Osteocyte (in vitro differentiated cells): ENCODE measurements at regions not wholly inside any gene's neighbourhood (a gene's known extent, or its start where the extent isn't known, plus 50 kb on each side); places are given as distances from the start of the nearest gene placed in this dataset.
"Not testable (repeated sequence)": the region's sequence is repeated elsewhere in the genome, so short reads cannot be mapped to it uniquely, and the experiment has no call there.

ENCODE experiments used
- DNase-seq: peaks from one replicate; pipeline ENCODE4 v3.0.0; 2021; ENCODE audit warnings: mixed read lengths; ENCODE audit not compliant: unreplicated experiment; ENCODE audit errors: extremely low spot score
- H3K27ac Mint-ChIP-seq: one replicate; pipeline ENCODE4 v1.8.0; 2021; ENCODE audit warnings: mild to moderate bottlenecking, mixed read lengths; ENCODE audit not compliant: unreplicated experiment
- H3K27me3 Mint-ChIP-seq: one replicate; pipeline ENCODE4 v1.8.0; 2021; ENCODE audit warnings: mixed read lengths; ENCODE audit not compliant: unreplicated experiment
- H3K36me3 Mint-ChIP-seq: one replicate; pipeline ENCODE4 v1.8.0; 2021; ENCODE audit warnings: mixed read lengths; ENCODE audit not compliant: unreplicated experiment
- H3K4me1 Mint-ChIP-seq: one replicate; pipeline ENCODE4 v1.8.0; 2021; ENCODE audit warnings: mixed read lengths; ENCODE audit not compliant: unreplicated experiment
- H3K4me3 Mint-ChIP-seq: one replicate; pipeline ENCODE4 v1.8.0; 2021; ENCODE audit warnings: mild to moderate bottlenecking, moderate library complexity, mixed read lengths; ENCODE audit not compliant: unreplicated experiment
- H3K9me3 Mint-ChIP-seq: one replicate; pipeline ENCODE4 v1.8.0; 2021; ENCODE audit warnings: mixed read lengths; ENCODE audit not compliant: unreplicated experiment
- TF ChIP-seq, protein P1 (sequence below): fragments of 200-600 bp; sonication (generic); IDR thresholded peaks from 2 replicates; pipeline ENCODE4 v1.5.0; 2021; ENCODE audit warnings: antibody characterized with exemption, mild to moderate bottlenecking, moderate library complexity

DNA sequence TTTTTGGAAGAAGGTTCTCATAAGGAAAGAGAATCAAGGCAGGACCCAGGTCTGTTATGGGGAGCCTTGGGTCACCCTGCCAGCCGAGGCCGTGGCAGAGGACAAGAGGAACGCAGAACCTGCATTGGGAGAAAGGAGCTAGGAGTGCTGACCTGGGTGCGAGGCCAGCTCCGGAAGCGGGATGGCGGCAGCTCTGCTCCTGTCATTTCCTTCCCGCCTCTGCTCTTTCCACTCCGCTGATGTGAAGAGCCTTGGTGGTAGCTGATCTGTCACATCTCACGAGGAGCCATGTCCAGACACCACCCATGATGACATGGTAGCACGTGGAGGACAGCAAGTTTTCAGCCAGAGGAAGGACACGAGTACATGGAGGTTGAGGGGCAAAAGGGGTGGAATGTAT lies 109.5 kb upstream of the COL5A1 start:
- Mint-ChIP-seq H3K4me1 (peaks cover 32% of the 10 kb centered on the region), H3K4me3 (no peak overlapping the region), H3K27ac (no peak overlapping the region), H3K27me3 (no peaks in the 10 kb centered on the region), H3K9me3 (peaks cover 20% of the 10 kb centered on the region), H3K36me3 (peaks cover 10% of the 10 kb centered on the region)
- TF ChIP-seq, protein P1, sequence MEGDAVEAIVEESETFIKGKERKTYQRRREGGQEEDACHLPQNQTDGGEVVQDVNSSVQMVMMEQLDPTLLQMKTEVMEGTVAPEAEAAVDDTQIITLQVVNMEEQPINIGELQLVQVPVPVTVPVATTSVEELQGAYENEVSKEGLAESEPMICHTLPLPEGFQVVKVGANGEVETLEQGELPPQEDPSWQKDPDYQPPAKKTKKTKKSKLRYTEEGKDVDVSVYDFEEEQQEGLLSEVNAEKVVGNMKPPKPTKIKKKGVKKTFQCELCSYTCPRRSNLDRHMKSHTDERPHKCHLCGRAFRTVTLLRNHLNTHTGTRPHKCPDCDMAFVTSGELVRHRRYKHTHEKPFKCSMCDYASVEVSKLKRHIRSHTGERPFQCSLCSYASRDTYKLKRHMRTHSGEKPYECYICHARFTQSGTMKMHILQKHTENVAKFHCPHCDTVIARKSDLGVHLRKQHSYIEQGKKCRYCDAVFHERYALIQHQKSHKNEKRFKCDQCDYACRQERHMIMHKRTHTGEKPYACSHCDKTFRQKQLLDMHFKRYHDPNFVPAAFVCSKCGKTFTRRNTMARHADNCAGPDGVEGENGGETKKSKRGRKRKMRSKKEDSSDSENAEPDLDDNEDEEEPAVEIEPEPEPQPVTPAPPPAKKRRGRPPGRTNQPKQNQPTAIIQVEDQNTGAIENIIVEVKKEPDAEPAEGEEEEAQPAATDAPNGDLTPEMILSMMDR = no peak
- no peak for DNase-seq

DNA sequence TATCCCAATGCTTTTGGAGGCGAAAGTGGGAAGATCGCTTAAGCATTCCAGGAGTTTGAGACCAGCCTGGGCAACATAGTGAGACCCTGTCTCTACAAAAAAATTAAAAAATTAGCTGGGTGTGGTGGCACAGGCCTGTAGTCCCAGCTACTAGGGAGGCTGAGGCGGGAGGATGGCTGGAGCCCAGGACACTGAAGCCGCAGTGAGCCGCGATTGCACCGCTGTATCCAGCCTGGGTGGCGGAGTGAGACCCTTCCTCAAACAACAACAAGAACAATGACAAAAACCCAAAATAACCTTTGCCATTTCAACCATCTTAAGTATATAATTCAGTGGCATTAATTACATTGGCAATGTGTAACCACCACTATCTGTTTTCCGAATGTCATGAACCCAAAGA lies 108.9 kb upstream of the COL5A1 start:
- H3K9me3 Mint-ChIP-seq = peaks cover 20% of the 10 kb centered on the region
- H3K4me1 Mint-ChIP-seq = peaks cover 32% of the 10 kb centered on the region
- not testable (repeated sequence) for H3K36me3 Mint-ChIP-seq, H3K4me3 Mint-ChIP-seq, DNase-seq, H3K27me3 Mint-ChIP-seq, H3K27ac Mint-ChIP-seq

GRCh38 chr9:134533850-134534588 lies 107.6 kb upstream of the COL5A1 start:
- Mint-ChIP-seq H3K27me3 (no peaks in the 10 kb centered on the region), H3K36me3 (peaks cover 10% of the 10 kb centered on the region), H3K4me1 (peaks cover 33% of the 10 kb centered on the region), H3K9me3 (peaks cover 20% of the 10 kb centered on the region), H3K4me3 (no peak overlapping the region), H3K27ac (peak overlapping the region; percentile 69)
- TF ChIP-seq, protein P1 = no peak
- DNase-seq = no peak

- H3K36me3 Mint-ChIP-seq = peaks cover 10% of the 10 kb centered on the region
- H3K4me3 Mint-ChIP-seq = no peak overlapping the region
- no peaks in the 10 kb centered on the region for H3K27me3 Mint-ChIP-seq
- no peak for DNase-seq
- H3K9me3 Mint-ChIP-seq = peaks cover 20% of the 10 kb centered on the region
- TF ChIP-seq, protein P1 = no peak
- H3K4me1 Mint-ChIP-seq = peaks cover 33% of the 10 kb centered on the region
- H3K27ac Mint-ChIP-seq = peak overlapping the region; percentile 69
Measured at GRCh38 chr9:134534661-134535080, 106.9 kb upstream of the COL5A1 start.

GRCh38 chr9:134535171-134535570 lies 106.4 kb upstream of the COL5A1 start:
- peak overlapping the region; percentile 69 for H3K27ac Mint-ChIP-seq
- H3K4me3 Mint-ChIP-seq = no peak overlapping the region

More at GRCh38 chr9:134535171-134535570, 106.4 kb upstream of the COL5A1 start:
- DNase-seq = no peak
- Mint-ChIP-seq H3K9me3 (peaks cover 17% of the 10 kb centered on the region), H3K36me3 (peaks cover 7% of the 10 kb centered on the region), H3K4me1 (peaks cover 33% of the 10 kb centered on the region), H3K27me3 (no peaks in the 10 kb centered on the region)
- TF ChIP-seq, protein P1 = no peak
